GM12873 (cell line): ENCODE measurements at regions not wholly inside any gene's neighbourhood (a gene's known extent, or its start where the extent isn't known, plus 50 kb on each side); places are given as distances from the start of the nearest gene placed in this dataset.

Source experiments
- TF ChIP-seq, protein P1 (sequence below): IDR thresholded peaks from 2 replicates; pipeline ENCODE4 v1.5.1; 2012; ENCODE audit warnings: low read depth, mild to moderate bottlenecking, moderate library complexity, low read length, control low read depth; ENCODE audit not compliant: insufficient read depth; ENCODE audit errors: missing control alignments

DNA sequence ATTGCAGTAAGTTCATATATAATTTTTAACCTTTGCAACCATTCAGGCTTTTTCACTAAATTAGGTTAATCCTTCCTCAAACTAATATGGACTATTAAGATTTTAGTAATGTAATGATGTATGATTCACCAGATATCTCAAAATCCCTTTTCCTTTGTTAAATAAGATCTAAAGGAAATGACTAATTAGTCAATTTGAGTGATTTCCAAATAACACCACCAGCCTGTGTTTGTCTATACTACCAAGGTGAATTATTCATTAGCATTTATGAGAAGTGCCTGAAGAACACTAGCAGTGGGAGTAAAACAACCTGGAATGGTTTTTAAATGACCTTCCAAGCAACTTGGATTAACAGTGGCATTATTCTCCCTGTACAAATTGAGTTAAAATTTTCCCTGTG, 670.6 kb upstream of the PKN2 start:
- TF ChIP-seq, protein P1, sequence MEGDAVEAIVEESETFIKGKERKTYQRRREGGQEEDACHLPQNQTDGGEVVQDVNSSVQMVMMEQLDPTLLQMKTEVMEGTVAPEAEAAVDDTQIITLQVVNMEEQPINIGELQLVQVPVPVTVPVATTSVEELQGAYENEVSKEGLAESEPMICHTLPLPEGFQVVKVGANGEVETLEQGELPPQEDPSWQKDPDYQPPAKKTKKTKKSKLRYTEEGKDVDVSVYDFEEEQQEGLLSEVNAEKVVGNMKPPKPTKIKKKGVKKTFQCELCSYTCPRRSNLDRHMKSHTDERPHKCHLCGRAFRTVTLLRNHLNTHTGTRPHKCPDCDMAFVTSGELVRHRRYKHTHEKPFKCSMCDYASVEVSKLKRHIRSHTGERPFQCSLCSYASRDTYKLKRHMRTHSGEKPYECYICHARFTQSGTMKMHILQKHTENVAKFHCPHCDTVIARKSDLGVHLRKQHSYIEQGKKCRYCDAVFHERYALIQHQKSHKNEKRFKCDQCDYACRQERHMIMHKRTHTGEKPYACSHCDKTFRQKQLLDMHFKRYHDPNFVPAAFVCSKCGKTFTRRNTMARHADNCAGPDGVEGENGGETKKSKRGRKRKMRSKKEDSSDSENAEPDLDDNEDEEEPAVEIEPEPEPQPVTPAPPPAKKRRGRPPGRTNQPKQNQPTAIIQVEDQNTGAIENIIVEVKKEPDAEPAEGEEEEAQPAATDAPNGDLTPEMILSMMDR = no peak

DNA sequence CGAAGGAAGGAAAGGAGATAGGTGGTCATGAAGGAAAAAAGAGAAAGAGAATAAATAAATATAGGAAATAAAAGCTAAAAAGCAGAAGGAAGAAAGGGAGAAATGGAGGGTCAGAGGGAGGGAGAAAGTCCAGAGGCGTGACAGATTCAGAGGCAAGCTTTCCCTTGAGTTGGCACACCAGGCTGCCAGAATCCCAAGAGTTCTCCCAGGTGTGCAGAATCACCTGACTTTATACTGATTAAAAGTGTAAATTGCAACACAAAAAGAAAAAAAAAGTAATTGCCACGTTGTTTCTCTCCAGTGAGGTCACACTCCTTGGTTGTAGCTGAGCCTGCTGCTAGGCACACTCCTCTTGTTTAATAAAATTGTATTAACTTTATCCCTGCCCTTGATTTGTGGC, 669.9 kb upstream of the PKN2 start:
- TF ChIP-seq, protein P1 = no peak

DNA sequence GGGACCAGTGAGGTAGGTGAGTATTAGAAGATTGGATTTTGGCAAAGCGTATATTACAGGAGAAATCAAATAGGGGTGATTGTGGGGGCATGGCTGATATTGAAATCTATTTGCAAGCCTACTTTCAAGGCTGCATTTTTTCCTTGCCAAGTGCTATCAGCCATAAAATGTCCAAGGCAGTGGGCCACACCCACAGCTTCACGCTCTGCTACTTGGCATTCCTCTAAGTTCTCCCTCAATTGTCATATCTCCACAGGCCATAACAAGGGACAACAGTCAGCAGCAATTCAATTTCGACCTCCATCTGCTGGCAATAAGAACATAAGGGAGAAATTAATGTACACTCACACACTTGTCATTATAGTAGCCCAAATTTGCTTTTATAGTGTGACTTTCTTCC, 667.1 kb upstream of the PKN2 start:
- TF ChIP-seq, protein P1 = no peak

DNA sequence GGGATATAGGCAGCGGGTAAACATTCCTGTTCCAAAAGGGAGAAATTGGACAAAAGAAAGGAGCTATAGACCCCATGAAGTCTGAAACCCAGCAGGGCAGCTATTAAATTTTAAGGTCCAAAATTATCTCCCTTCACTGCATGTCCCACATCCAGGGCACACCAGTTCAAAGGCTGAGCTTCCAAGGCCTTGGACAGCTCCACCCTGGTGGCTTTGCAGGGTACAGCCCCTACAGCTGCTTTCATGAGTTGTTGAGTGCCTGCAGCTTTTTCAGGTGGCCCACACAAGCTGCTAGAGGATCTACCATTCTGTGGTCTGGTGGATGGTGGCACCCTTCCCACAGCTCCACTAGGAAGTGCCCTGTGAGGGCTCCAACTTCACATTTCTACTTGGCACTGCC, 662.5 kb upstream of the PKN2 start:
- TF ChIP-seq, protein P1 = no peak

DNA sequence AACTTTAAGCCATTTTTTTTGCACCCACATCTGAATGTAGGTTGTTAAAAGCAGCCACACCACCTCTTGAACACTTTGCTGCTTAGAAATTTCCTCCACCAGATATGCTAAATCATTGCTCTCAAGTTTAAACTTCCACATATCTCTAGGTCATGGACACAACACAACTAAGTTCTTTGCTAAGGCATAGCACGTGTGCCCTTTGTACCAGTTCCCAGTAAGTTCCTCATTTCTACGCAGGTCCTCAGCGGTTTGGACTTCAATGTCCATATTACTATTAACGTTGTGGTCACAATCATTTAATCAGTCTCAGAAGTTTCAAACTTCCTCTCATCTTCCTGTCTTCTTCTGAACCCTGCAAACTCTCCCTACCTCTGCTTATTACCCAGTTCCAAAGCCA, 661.6 kb upstream of the PKN2 start:
- TF ChIP-seq, protein P1 = no peak

DNA sequence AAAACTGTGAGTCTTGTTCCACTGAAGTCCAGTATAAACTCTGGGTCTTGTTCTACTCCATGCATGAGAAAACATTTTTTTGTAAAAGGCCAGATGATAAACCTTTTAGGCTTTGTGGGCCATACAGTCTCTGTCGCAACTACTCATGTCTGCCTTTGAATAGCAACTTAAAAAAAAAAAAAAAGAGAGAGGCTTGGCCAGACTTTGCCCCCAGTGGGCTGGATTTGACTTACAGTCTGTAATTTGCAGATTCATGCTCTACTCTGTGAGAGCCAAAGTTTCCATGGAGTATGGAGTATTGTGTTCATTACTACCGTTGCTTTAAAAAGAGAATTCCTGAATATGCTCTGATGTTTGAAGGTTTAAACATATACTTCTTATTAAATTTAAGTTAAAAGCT, 654.9 kb upstream of the PKN2 start:
- TF ChIP-seq, protein P1 = no peak

DNA sequence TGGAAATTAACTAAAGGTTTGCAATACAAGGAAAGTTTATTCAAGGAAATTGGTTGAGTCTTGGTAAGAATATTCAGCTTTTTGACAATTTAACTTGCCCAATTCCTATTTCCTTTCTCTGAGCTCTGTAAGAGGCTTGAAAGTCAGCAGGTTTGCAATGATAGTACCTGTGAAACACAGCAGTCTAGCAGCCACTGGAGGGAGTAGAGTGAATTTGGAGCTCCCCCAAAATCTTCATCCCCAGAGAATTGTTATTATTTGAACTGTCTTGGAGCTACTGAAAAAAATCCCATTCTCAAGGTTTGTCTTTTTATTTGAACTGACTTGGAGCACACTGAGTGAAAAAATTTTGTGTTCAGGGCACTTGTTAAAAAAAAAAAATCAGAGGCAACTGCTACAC, 654.2 kb upstream of the PKN2 start:
- TF ChIP-seq, protein P1 = no peak

DNA sequence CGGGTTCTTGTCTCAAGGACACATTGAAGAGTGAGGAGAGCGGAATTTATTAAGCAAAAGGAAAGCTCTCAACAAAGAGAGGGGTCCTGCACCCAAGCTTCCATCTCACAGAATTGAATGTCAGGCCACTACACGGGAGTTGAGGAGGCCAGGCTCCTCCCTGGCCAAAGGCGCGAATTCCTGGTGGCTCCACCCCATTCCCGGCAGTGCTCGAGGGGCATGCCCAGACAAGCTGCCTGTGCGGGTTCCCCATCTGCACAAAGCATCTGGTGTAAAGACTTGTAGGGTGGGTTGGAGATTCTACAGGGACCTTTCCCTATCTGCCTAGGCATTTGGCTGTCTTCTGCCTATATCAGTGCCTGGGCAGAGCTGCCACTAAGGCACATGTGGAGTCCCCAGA, 648.5 kb upstream of the PKN2 start:
- TF ChIP-seq, protein P1 = no peak
